K562 (cell line): ENCODE measurements at regions not wholly inside any gene's neighbourhood (a gene's known extent, or its start where the extent isn't known, plus 50 kb on each side); places are given as distances from the start of the nearest gene placed in this dataset.

Experiments
- ATAC-seq: fragments of 200-7000 bp; cut with Tn5 transposase; 3 replicates; pipeline ENCODE4 v1.9.1; 2020; ENCODE audit warnings: moderate library complexity
- BruUV-seq: library from RNA; stranded (reverse); fragments of 400-500 nt; replicated peaks from 2 replicates; lab custom pipeline; 2021; lab: Mats Ljungman, UMichigan
- CTCF ChIA-PET: fragments of 300-600 bp; formaldehyde crosslinking; extraction: SDS; loops from one replicate; lab custom pipeline; 2021; ENCODE audit warnings: low intra/inter-chr PET ratio; lab: Yijun Ruan, JAX
- POLR2A ChIA-PET: fragments of 300-600, 350-650 bp; sonication (Branson Sonifier 250); formaldehyde crosslinking; extraction: SDS; loops from one replicate; lab custom pipeline; 2021; ENCODE audit warnings: antibody characterized with exemption, inconsistent platforms; lab: Yijun Ruan, JAX
- DNase-seq, 4 experiments: peaks; one replicate each; pipeline versions ENCODE4 v3.0.0 to v3.0.0-alpha.2; 2011 to 2018; ENCODE audit warnings: low spot score in 3 of 4, mixed read lengths in 3 of 4; ENCODE audit errors: extremely low read depth in 1 of 4
- FAIRE-seq: peaks from 2 replicates; lab custom pipeline; 2011; peaks lifted over from hg19 to GRCh38; lab: Jason Lieb, UNC
- H2AFZ ChIP-seq: 2 replicates; pipeline ENCODE4 v1.6.0; 2011; ENCODE audit warnings: low read depth, low read length, control low read depth, inconsistent platforms
- H3K27ac ChIP-seq: fragments of 200-600 bp; 3 replicates; pipeline ENCODE4 v1.8.0; 2011; ENCODE audit warnings: low read depth, mild to moderate bottlenecking, control low read depth, inconsistent platforms, low read length, moderate library complexity, mixed read lengths; ENCODE audit errors: extremely low read depth
- H3K27me3 ChIP-seq, 2 experiments: fragments of 300-600 bp in 1 of 2; 2 replicates in 1 of 2; 3 replicates in 1 of 2; pipeline versions ENCODE4 v1.6.0 to v1.8.0; 2011; ENCODE audit warnings: inconsistent platforms in 2 of 2, low read length in 2 of 2, mild to moderate bottlenecking in 1 of 2, mixed read lengths in 1 of 2, moderate library complexity in 1 of 2; ENCODE audit not compliant: control insufficient read depth in 2 of 2, insufficient read depth in 2 of 2
- H3K36me3 ChIP-seq: fragments of 300-600 bp; 3 replicates; pipeline ENCODE4 v1.8.0; 2011; ENCODE audit warnings: mild to moderate bottlenecking, low read length, inconsistent platforms; ENCODE audit not compliant: control insufficient read depth, insufficient read depth
- H3K4me1 ChIP-seq, 2 experiments: fragments of 200-600 bp in 1 of 2; replicated peaks in 1 of 2; 2 replicates in 1 of 2; 3 replicates in 1 of 2; pipeline versions ENCODE4 v1.5.1 to v1.8.0; 2011; ENCODE audit warnings: inconsistent platforms in 2 of 2, low read length in 2 of 2, mild to moderate bottlenecking in 1 of 2, mixed read lengths in 1 of 2, moderate library complexity in 1 of 2; ENCODE audit not compliant: control insufficient read depth in 2 of 2, insufficient read depth in 2 of 2
- H3K4me2 ChIP-seq: 2 replicates; pipeline ENCODE4 v1.6.1; 2011; ENCODE audit warnings: low read length, control low read depth, inconsistent platforms, mixed read lengths; ENCODE audit not compliant: insufficient read depth
- H3K4me3 ChIP-seq: fragments of 200-600 bp; sonication (generic), shearing (Covaris generic); 2 replicates; pipeline ENCODE4 v1.5.1; 2016; ENCODE audit warnings: control low read depth, inconsistent platforms
- H3K79me2 ChIP-seq: fragments of 200-600 bp; 3 replicates; pipeline ENCODE4 v1.8.0; 2011; ENCODE audit warnings: low read length, inconsistent platforms; ENCODE audit not compliant: control insufficient read depth, insufficient read depth
- H3K9ac ChIP-seq, 2 experiments: 2 replicates each; pipeline versions ENCODE4 v1.6.0 to v1.6.1; 2011; ENCODE audit warnings: low read depth in 2 of 2, low read length in 2 of 2, control low read depth in 1 of 2, inconsistent platforms in 1 of 2, mild to moderate bottlenecking in 1 of 2, mixed read lengths in 1 of 2; ENCODE audit not compliant: insufficient read depth in 1 of 2
- H3K9me1 ChIP-seq: one replicate; pipeline ENCODE4 v1.6.0; 2011; ENCODE audit warnings: inconsistent platforms, mild to moderate bottlenecking, low read length, moderate library complexity; ENCODE audit not compliant: control insufficient read depth, insufficient read depth
- H3K9me3 ChIP-seq: replicated peaks from 2 replicates; pipeline ENCODE4 v1.5.1; 2011; ENCODE audit warnings: low read depth, low read length, inconsistent platforms; ENCODE audit not compliant: control insufficient read depth, insufficient read depth
- H4K20me1 ChIP-seq: replicated peaks from 2 replicates; pipeline ENCODE4 v1.6.1; 2011; ENCODE audit warnings: low read length, inconsistent platforms, mixed read lengths; ENCODE audit not compliant: control insufficient read depth, insufficient read depth
- ATF3 ChIP-seq, 2 experiments: fragments of 450-650 bp in 1 of 2; sonication (generic) in 1 of 2; formaldehyde crosslinking in 1 of 2; IDR thresholded peaks in 1 of 2; conservative IDR thresholded peaks in 1 of 2; 2 replicates each; pipeline versions ENCODE4 v1.6.1 to v1.8.1; 2016 to 2023; ENCODE audit warnings: mild to moderate bottlenecking in 2 of 2, moderate library complexity in 2 of 2, inconsistent platforms in 1 of 2, missing genetic modification reagents in 1 of 2
- ESRRA ChIP-seq: fragments of 450-650 bp; IDR thresholded peaks from 2 replicates; pipeline ENCODE4 v1.6.1; 2014; ENCODE audit warnings: low read depth, mild to moderate bottlenecking, moderate library complexity, borderline replicate concordance
- ETV1 ChIP-seq: fragments of 450-650 bp; conservative IDR thresholded peaks from 2 replicates; pipeline ENCODE4 v1.6.1; 2016; ENCODE audit warnings: missing genetic modification characterization, control low read depth, low read depth, missing compliant biosample characterization
- MTA3 ChIP-seq: fragments of 450-650 bp; formaldehyde crosslinking; IDR thresholded peaks from 2 replicates; pipeline ENCODE4 v1.6.1; 2017; ENCODE audit warnings: mild to moderate bottlenecking, borderline replicate concordance
- NRF1 ChIP-seq, 2 experiments: fragments of 450-650 bp; IDR thresholded peaks in 1 of 2; conservative IDR thresholded peaks in 1 of 2; 2 replicates each; pipeline ENCODE4 v1.6.1; 2014; ENCODE audit warnings: mild to moderate bottlenecking in 2 of 2
- POLR3G ChIP-seq: IDR thresholded peaks from 2 replicates; pipeline ENCODE4 v1.6.1; 2011; ENCODE audit not compliant: insufficient read length, insufficient replicate concordance; ENCODE audit errors: extremely low read depth
- SOX6 ChIP-seq: fragments of 450-650 bp; IDR thresholded peaks from 2 replicates; pipeline ENCODE4 v1.6.1; 2014; ENCODE audit warnings: mild to moderate bottlenecking
- SRSF3 ChIP-seq: fragments of 200-400 bp; formaldehyde crosslinking; IDR thresholded peaks from 2 replicates; pipeline ENCODE4 v1.6.1; 2016; ENCODE audit warnings: mild to moderate bottlenecking, low read length, moderate library complexity; ENCODE audit not compliant: insufficient read depth
- USF2 ChIP-seq: sonication (generic); formaldehyde crosslinking; IDR thresholded peaks from 2 replicates; pipeline ENCODE4 v1.5.0; 2020; ENCODE audit warnings: missing genetic modification reagents
- YY1 ChIP-seq, 3 experiments: IDR thresholded peaks; 2 replicates each; pipeline ENCODE4 v1.6.1; 2011; ENCODE audit warnings: low read length in 2 of 3, mild to moderate bottlenecking in 2 of 3, moderate library complexity in 2 of 3, borderline replicate concordance in 1 of 3, control low read depth in 1 of 3, low read depth in 1 of 3; ENCODE audit not compliant: insufficient read depth in 3 of 3, insufficient replicate concordance in 2 of 3, control insufficient read depth in 1 of 3, insufficient read length in 1 of 3; ENCODE audit errors: extremely low read depth in 1 of 3
- WGBS: fragments of 100-300 bp; shearing (Covaris generic); methylation state at CpG from one replicate; pipeline ENCODE4 v1.1.6; 2016; ENCODE audit warnings: low coverage, mixed read lengths; ENCODE audit not compliant: insufficient coverage; ENCODE audit errors: missing lambda C conversion rate; 5-methylcytosine and 5-hydroxymethylcytosine counted together
- in situ Hi-C: fragments of 300-500 bp; cut with MboI; formaldehyde crosslinking; loops from 4 replicates; pipeline ENCODE4 v1.15.0; 2018; ENCODE audit warnings: inconsistent platforms, mixed read lengths
- intact Hi-C: fragments of 100-400 bp; cut with micrococcal nuclease; formaldehyde crosslinking; loops from 2 replicates; pipeline ENCODE4 v1.14.2; 2022

- TF ChIP-seq MTA3, result no peak
- no peak for TF ChIP-seq SOX6
- no peak for TF ChIP-seq NRF1 (conservative IDR thresholded peaks at IDR 0.05 in 1 of 2, IDR thresholded peaks at IDR 0.05 in 1 of 2)
- no peak for TF ChIP-seq POLR3G
- no peak for TF ChIP-seq ESRRA
- TF ChIP-seq ETV1 (tag), result no peak
These were observed 2675.7 kb downstream of the PCDH7 start (continued) for GRCh38 chr4:33395731-33396485.

DNA sequence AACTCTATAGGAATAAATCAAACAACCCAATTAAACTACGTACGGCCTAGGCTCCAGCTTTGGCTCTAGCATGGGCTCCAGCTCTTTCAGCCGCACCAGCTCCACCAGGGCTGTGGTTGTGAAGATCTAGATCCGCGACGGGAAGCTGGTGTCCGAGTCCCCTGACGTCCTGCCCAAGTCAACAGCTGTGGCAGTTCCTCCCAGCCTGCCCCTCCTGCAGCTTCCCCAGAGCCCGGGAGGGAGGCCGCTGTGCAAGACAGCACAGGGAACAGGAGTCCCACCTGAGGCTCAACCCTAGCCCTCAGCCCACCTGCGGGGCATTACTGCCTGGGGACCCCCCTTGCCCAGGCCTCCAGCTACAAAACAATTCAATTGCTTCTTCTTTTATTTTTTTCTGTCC, 2680.3 kb downstream of the PCDH7 start:
- no peaks in the 10 kb centered on the region for H3K36me3 ChIP-seq
- H3K9ac ChIP-seq, result no peak overlapping the region
- ChIA-PET POLR2A (no interaction called here), CTCF (no interaction called here)
- H3K9me3 ChIP-seq, result no peaks in the 10 kb centered on the region
- no peaks in the 10 kb centered on the region for H4K20me1 ChIP-seq
- in situ Hi-C loops, result no loop called here
- no peak for FAIRE-seq
- no peak overlapping the region for H3K27ac ChIP-seq
- no peak overlapping the region for H3K4me3 ChIP-seq
- no peak overlapping the region for H2AFZ ChIP-seq
- H3K4me2 ChIP-seq, result no peak overlapping the region
- under 1% methylated on average over 11 of the region's 11 CpGs for WGBS
- BruUV-seq, result no TSS peak
- H3K4me1 ChIP-seq, result no peaks in the 10 kb centered on the region
- H3K79me2 ChIP-seq, result no peaks in the 10 kb centered on the region
- H3K9me1 ChIP-seq, result no peaks in the 10 kb centered on the region
- H3K27me3 ChIP-seq, result no peaks in the 10 kb centered on the region
- intact Hi-C loops, result no loop called here
- ATAC-seq, result no peak
- no peak for DNase-seq
- TF ChIP-seq SRSF3 (no peak), YY1 (IDR thresholded peaks at IDR 0.05; ENCODE audit: borderline replicate concordance in 1 of 3, control insufficient read depth in 1 of 3, extremely low read depth in 1 of 3, insufficient read depth in 3 of 3, insufficient read length in 1 of 3, insufficient replicate concordance in 2 of 3, low read depth in 1 of 3, low read length in 2 of 3) (no peak), ATF3 (IDR thresholded peaks at IDR 0.05) (no peak), ATF3 (CRISPR knock-in tag; conservative IDR thresholded peaks at IDR 0.05) (no peak), USF2 (CRISPR knock-in tag) (no peak)
